ENCODE measurements at regions not wholly inside any gene's neighbourhood (a gene's known extent, or its start where the extent isn't known, plus 50 kb on each side); places are given as distances from the start of the nearest gene placed in this dataset.

GRCh38 chrX:3501833-3502535 is 155.5 kb upstream of the MXRA5 start:
- no peak for TF ChIP-seq CTCF (IDR thresholded peaks at IDR 0.05)
- no peak for TF ChIP-seq POLR2A (IDR thresholded peaks at IDR 0.05)
- no peak for TF ChIP-seq POLR2AphosphoS5 (IDR thresholded peaks at IDR 0.05)

All from breast epithelium (tissue), 3 donors.